22Rv1 (cell line): ENCODE measurements at regions not wholly inside any gene's neighbourhood (a gene's known extent, or its start where the extent isn't known, plus 50 kb on each side); places are given as distances from the start of the nearest gene placed in this dataset.
"Not testable (repeated sequence)": the region's sequence is repeated elsewhere in the genome, so short reads cannot be mapped to it uniquely, and the experiment has no call there.

Source experiments
- CTCF ChIP-seq: fragments of 450-650 bp; IDR thresholded peaks from 2 replicates; pipeline ENCODE4 v1.5.1; 2017; ENCODE audit warnings: mild to moderate bottlenecking
- ZFX ChIP-seq: fragments of 450-650 bp; IDR thresholded peaks from 2 replicates; pipeline ENCODE4 v1.6.1; 2017; ENCODE audit warnings: antibody characterized with exemption, borderline replicate concordance

GRCh38 chr18:105161-106053 lies 53.0 kb upstream of the USP14 start:
- not testable (repeated sequence) for TF ChIP-seq CTCF, ZFX
